ENCODE measurements at regions not wholly inside any gene's neighbourhood (a gene's known extent, or its start where the extent isn't known, plus 50 kb on each side); places are given as distances from the start of the nearest gene placed in this dataset.

DNA sequence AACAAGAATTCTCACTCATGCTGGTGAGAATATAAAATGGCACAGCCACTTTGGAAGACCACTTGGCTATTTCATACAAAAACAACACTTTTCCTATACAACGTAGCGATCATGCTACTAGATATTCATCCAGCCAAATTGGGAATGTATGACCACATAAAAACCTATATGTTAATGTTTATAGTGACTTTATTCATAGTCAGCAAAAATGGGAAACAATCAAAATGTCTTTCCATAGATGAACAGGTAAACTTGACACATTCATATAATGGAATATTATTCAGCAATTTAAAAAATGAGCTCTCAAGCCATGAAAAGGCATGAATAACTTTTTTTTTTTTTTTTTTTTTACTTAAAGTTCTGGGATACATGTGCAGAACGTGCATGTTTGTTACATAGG lies 445.2 kb downstream of the ZBBX start:
- TF ChIP-seq CTCF (IDR thresholded peaks at IDR 0.05), result no peak
- peaks cover 0 to 4% of the 10 kb centered on the region in 2 experiments for H3K9me3 ChIP-seq (ENCODE audit: control insufficient read depth in 1 of 2, insufficient read depth in 1 of 2, low read length in 2 of 2)
- Mint-ChIP-seq H3K4me1 (ENCODE audit: low read depth) (no peaks in the 10 kb centered on the region), H3K4me3 (no peak overlapping the region), H3K27me3 (no peaks in the 10 kb centered on the region), H3K36me3 (ENCODE audit: low read depth) (no peaks in the 10 kb centered on the region), H3K9me3 (peaks cover 13% of the 10 kb centered on the region), H3K27ac (no peak overlapping the region)
- H3K4me3 ChIP-seq (ENCODE audit: low read length), result no peak overlapping the region
- no peaks in the 10 kb centered on the region for H3K4me1 ChIP-seq (ENCODE audit: insufficient read depth, low read length)
- CTCF ChIA-PET, result no interaction called here
- H3K36me3 ChIP-seq (ENCODE audit: insufficient read depth, low read length), result no peaks in the 10 kb centered on the region
- H3K27me3 ChIP-seq (ENCODE audit: control insufficient read depth in 1 of 2, insufficient read depth in 2 of 2, low read length in 2 of 2), result no peaks in the 10 kb centered on the region
- POLR2A ChIA-PET, result no interaction called here
- intact Hi-C loops (cut with DNase I, micrococcal nuclease), result no loop called here
- DNase-seq, result no peak
- ATAC-seq (ENCODE audit: poor library complexity), result no peak
- H3K27ac ChIP-seq (ENCODE audit: low read depth in 1 of 2, low read length in 2 of 2), result no peak overlapping the region

DNA sequence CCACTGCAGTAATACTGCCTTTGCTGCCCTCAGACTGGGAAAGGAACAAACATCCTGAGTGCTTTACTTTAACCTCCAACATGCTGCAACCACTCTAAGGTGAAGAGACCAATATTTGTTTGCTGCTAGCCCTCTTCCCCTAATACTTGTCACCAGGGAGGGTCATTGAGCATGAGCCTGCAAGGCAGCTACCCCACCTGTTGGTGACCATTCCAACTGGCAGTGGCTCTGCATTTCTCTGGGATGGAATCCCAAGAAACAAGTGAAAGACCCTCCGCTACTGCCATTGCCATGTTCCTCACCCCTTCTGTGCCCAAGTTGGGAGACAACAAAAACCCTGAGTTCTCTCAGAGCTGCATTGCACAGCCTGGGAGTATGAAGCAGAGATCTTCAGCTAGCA lies 462.7 kb downstream of the ZBBX start:
- DNase-seq (no peak), ATAC-seq (ENCODE audit: poor library complexity) (no peak)
- peaks cover 20% of the 10 kb centered on the region for H3K9me3 Mint-ChIP-seq
- POLR2A ChIA-PET, result no interaction called here
- Histone ChIP-seq H3K4me1 (ENCODE audit: insufficient read depth, low read length) (no peaks in the 10 kb centered on the region), H3K36me3 (ENCODE audit: insufficient read depth, low read length) (no peaks in the 10 kb centered on the region), H3K27ac (ENCODE audit: low read depth in 1 of 2, low read length in 2 of 2) (no peak overlapping the region), H3K27me3 (ENCODE audit: control insufficient read depth in 1 of 2, insufficient read depth in 2 of 2, low read length in 2 of 2) (no peaks in the 10 kb centered on the region), H3K9me3 (ENCODE audit: control insufficient read depth in 1 of 2, insufficient read depth in 1 of 2, low read length in 2 of 2) (peaks cover 3 to 4% of the 10 kb centered on the region in 2 experiments), H3K4me3 (ENCODE audit: low read length) (no peak overlapping the region)
- no peak overlapping the region for H3K27ac Mint-ChIP-seq
- H3K4me1 Mint-ChIP-seq (ENCODE audit: low read depth), result no peaks in the 10 kb centered on the region
- no peak overlapping the region for H3K4me3 Mint-ChIP-seq
- no peaks in the 10 kb centered on the region for H3K27me3 Mint-ChIP-seq
- CTCF ChIA-PET, result no interaction called here
- no peaks in the 10 kb centered on the region for H3K36me3 Mint-ChIP-seq (ENCODE audit: low read depth)
- intact Hi-C loops (cut with DNase I, micrococcal nuclease), result no loop called here
- TF ChIP-seq CTCF (IDR thresholded peaks at IDR 0.05), result no peak

DNA sequence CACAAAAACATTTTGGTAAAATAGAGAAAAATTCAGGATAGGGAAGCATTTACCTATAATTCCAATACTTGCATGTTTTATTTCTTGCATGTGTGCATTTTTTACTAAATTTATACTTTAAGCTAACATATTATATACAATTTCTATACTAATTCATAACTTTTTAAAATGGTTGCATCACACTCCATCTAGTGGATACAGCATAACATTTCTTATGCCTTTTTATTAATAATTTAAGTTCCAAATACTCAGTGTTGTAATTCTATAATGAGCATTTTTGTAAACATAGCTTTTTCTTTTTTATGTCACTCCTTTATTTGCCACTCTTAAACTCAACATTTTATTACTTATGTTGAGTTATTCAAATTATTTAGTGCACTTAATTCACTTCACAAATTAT lies 477.7 kb downstream of the ZBBX start:
- ChIA-PET POLR2A (no interaction called here), CTCF (no interaction called here)
- intact Hi-C loops (cut with DNase I, micrococcal nuclease), result no loop called here
- Mint-ChIP-seq H3K9me3 (peaks cover 8% of the 10 kb centered on the region), H3K27me3 (no peaks in the 10 kb centered on the region), H3K27ac (no peak overlapping the region), H3K4me3 (no peak overlapping the region), H3K36me3 (ENCODE audit: low read depth) (no peaks in the 10 kb centered on the region), H3K4me1 (ENCODE audit: low read depth) (no peaks in the 10 kb centered on the region)
- Histone ChIP-seq H3K4me1 (ENCODE audit: insufficient read depth, low read length) (no peaks in the 10 kb centered on the region), H3K36me3 (ENCODE audit: insufficient read depth, low read length) (no peaks in the 10 kb centered on the region), H3K27me3 (ENCODE audit: control insufficient read depth in 1 of 2, insufficient read depth in 2 of 2, low read length in 2 of 2) (no peaks in the 10 kb centered on the region), H3K4me3 (ENCODE audit: low read length) (no peak overlapping the region), H3K27ac (ENCODE audit: low read depth in 1 of 2, low read length in 2 of 2) (no peak overlapping the region), H3K9me3 (ENCODE audit: control insufficient read depth in 1 of 2, insufficient read depth in 1 of 2, low read length in 2 of 2) (no peaks in the 10 kb centered on the region)
- ATAC-seq (ENCODE audit: poor library complexity) (no peak), DNase-seq (no peak)
- TF ChIP-seq CTCF (IDR thresholded peaks at IDR 0.05), result no peak

Data from CD4-positive, alpha-beta T cell (primary cell).